CD4-positive, alpha-beta T cell treated with Interleukin-6 at 100 ng/mL for 8 hours (primary cell): ENCODE measurements at regions not wholly inside any gene's neighbourhood (a gene's known extent, or its start where the extent isn't known, plus 50 kb on each side); places are given as distances from the start of the nearest gene placed in this dataset.

ENCODE experiments used
- DNase-seq: peaks from one replicate; pipeline ENCODE4 v3.0.0-alpha.2; 2020; ENCODE audit warnings: mixed read lengths, low spot score

DNA sequence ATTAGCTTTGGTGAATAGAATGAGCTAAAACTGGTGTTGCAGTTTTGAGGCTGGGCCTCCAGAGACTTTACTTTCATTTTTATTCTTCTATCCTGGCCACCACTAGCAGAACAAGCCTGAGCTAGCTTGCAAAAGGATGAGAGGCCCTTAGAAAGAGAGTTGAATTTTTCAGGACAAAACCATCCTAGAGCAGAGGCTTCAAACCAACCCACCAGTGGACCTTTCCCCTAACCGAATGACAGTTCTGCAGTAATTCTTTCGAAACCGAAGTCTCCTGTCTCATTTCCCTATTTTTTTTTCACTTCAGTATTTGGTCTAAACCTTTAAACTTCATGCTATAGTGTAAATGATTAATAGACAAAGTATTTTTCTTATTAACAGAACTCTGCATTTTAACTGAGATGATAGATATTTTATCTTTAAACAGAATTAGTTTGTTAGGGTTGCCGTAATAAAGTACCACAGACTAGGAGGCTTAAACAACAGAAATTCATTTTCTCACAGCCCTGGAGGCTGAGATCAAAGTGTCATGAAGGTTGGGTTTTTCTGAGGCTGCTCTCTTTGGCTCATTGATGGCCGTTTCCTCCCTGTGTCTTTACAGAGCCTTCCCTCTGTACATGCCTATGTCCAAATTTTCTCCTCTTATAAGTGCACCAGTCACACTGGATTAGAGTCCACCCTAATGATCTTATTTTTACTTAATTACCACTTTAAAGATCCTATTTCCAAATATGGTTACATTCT lies 80.6 kb upstream of the PAK5 start:
- DNase-seq = no peak

DNA sequence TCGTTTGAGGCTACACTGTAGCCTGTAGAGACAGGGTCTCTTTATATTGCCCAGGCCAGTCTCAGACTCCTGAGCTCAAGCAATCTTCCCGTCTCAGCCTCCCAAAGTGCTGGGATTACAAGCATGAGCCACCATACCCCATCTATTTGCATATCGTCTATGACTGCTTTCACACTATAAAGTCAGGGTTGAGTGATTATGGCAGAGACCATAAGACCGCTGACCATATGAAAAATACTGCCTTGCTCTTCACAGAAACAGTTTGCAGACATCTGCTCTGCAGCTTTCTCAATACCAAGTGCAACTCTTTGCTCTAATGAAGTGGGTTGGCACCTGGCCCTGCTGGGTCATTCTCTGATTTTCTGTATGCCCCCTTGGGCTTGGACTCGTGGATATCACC lies 79.5 kb upstream of the PAK5 start:
- DNase-seq = no peak

- DNase-seq = no peak
These were observed 77.9 kb upstream of the PAK5 start for GRCh38 chr20:9916761-9917160.

DNA sequence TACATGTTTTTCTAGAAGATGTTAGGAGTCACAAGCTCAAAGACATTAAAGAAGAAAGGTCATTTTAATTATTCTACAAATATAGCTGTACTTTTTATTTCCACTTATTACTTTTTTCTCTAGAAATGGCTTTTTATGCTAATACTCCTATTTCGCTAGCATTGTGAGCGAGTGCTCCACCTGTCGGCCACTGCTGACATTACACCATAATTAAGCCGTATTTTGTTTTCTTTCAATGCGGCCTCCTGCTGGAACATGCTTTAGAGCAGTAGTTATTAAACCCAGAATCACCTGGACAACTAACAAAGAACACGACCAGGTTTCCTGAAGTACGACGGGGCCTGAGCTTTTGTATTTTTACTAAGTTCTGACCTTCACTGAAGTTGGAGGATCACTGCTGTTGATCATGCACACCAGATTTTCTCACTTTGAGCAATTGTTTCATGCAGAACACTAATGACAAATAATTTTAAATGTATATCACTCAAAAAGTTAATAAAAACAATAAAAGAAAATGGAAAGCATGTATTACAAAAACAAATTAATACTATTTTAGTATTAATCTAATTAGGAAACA lies 74.1 kb upstream of the PAK5 start:
- DNase-seq = no peak

DNA sequence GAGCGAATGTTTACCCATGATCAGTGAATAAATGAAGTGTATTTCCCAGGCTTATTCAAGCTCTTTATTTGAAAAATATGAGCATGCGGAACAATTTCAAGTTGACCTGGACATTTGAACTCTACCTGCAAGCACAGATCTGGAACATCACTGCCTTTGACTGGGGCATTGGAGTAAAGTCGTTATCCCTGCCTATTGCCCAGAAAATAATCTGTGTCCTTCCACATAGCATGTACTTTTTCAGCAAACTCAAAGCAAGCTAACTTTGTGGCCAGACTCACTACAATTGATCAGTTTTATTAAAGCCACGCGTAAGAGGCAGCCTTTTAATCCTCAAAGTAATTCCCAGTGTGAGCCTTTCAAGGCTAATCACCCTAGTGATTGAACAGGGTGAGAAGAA lies 73.4 kb upstream of the PAK5 start:
- no peak for DNase-seq

DNA sequence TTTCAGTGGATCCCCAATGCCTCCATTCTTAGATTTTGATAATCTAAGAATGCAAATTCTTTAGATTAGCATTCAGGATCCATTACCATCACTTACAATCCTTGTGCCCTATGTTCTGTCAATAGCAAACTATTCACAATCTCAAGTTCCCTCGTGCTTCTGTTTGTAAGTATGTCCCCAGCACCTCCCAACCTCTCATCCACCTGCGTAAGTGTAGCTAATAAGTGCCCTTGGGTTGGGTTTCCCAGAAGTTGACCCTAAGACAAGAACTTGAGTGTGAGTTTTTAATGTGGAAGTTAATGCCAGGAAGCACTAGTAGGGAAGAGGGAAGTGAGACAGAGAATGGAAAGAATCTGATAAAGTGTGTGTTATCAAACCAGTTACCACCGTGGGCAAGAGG lies 72.6 kb upstream of the PAK5 start:
- no peak for DNase-seq

- no peak for DNase-seq
These were observed 70.3 kb upstream of the PAK5 start for GRCh38 chr20:9909167-9909566.

DNA sequence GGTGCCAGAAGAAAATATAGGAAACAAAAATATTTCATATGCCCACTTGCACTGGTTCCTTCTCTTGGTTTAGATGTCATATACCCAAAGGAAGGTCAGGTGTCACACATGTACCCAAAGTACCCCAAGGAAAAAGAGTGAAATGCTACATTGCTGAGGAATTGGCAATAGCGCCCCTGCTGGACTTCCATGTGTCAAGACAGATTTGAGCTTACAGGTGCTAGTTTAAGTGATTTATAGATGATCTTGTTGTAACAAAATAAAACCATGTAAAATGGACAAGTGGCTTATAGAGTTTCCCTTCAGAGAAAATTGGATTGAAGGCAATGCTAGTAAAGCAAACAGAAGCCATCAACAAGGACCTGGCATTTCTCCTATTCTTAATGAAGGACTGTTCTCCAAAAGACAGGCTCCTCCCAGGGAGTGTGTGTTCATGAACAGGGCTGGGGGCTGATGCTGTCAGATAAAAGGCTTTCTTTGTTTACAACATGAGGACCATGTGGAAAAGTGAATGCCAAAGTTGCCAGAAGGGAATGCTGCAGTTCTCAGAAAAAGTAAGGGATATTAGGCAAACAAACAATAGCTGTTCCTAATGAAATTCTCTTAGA lies 64.3 kb upstream of the PAK5 start:
- DNase-seq = no peak

DNA sequence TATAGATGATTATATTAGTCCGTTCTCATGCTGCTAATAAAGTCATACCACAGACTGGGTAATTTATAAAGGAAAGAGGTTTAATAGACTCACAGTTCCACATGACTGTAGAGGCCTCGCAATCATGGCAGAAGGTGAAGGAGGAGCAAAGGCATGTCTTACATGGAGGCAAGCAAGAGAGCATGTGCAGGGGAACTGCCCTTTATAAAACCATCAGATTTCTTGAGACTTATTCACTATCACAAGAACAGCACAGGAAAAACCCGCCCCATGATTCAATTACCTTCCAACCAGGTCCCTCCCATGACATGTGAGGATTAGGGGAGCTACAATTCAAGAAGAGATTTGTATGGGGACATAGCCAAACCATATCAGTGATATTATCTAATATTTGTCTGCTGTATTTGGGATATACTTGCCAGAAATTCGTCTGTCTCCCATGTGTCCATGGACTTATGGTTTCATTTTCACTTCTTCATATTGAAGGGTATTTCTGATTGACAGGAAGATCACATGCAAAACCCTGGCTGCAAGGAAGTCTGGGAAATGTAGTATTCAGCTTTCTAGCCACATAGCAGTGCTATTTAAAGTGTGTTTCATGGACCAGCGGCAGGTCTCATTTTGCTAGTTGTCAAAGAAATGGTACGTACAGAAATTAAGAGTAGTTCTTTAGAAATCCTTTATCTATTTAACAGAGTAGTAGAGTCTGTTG lies 50.5 kb upstream of the PAK5 start:
- no peak for DNase-seq
